Esophagus muscularis mucosa (tissue), 4 donors: ENCODE measurements at regions not wholly inside any gene's neighbourhood (a gene's known extent, or its start where the extent isn't known, plus 50 kb on each side); places are given as distances from the start of the nearest gene placed in this dataset.

ENCODE experiments used
- DNase-seq: peaks from one replicate; pipeline ENCODE4 v3.0.0-alpha.2; 2017; ENCODE audit errors: extremely low spot score
- H3K27ac ChIP-seq, 4 donors: fragments of 200-600 bp; sonication (generic); replicated peaks in 1 of 4; 1 replicate in 3 of 4; 2 replicates in 1 of 4; pipeline ENCODE4 v1.5.1; 2016 to 2019; ENCODE audit warnings: mild to moderate bottlenecking in 1 of 4
- H3K27me3 ChIP-seq, 4 donors: fragments of 200-600 bp; sonication (generic); one replicate each; pipeline versions ENCODE4 v1.5.1 to v1.6.0; 2016 to 2019
- H3K36me3 ChIP-seq, 4 donors: fragments of 200-600 bp; sonication (generic); one replicate each; pipeline ENCODE4 v1.5.1; 2016 to 2019
- H3K4me1 ChIP-seq, 4 donors: fragments of 200-600 bp; sonication (generic); one replicate each; pipeline ENCODE4 v1.5.1; 2016 to 2019
- H3K4me3 ChIP-seq, 4 donors: fragments of 200-600 bp; sonication (generic); 1 replicate in 2 of 4; 2 replicates in 2 of 4; pipeline ENCODE4 v1.5.1; 2016 to 2019; ENCODE audit warnings: mild to moderate bottlenecking in 4 of 4, moderate library complexity in 1 of 4
- H3K9me3 ChIP-seq, 4 donors: fragments of 200-600 bp; sonication (generic); 1 replicate in 3 of 4; 2 replicates in 1 of 4; pipeline ENCODE4 v1.5.1; 2016 to 2019
- CTCF ChIP-seq, 3 experiments: fragments of 200-600 bp in 2 of 3; fragments of 450-650 bp in 1 of 3; sonication (generic) in 2 of 3; IDR thresholded peaks; one replicate each; pipeline ENCODE4 v1.5.1; 2017 to 2019; ENCODE audit warnings: antibody characterized with exemption in 3 of 3, mild to moderate bottlenecking in 2 of 3, moderate library complexity in 1 of 3
- EP300 ChIP-seq: sonication (generic); formaldehyde crosslinking; IDR thresholded peaks from one replicate; pipeline ENCODE4 v1.6.1; 2017; ENCODE audit warnings: antibody characterized with exemption
- POLR2A ChIP-seq: fragments of 450-650 bp; IDR thresholded peaks from one replicate; pipeline ENCODE4 v1.6.1; 2017; ENCODE audit warnings: antibody characterized with exemption, moderate library complexity, mild to moderate bottlenecking, low read depth
- POLR2AphosphoS5 ChIP-seq, 2 donors: sonication (generic); formaldehyde crosslinking; IDR thresholded peaks; one replicate each; pipeline ENCODE4 v1.6.1; 2017; ENCODE audit warnings: antibody characterized with exemption in 2 of 2
- WGBS: methylation state at CpG from one replicate; pipeline ENCODE4 v1.1.5; 2018; 5-methylcytosine and 5-hydroxymethylcytosine counted together
- intact Hi-C: fragments of 100-400 bp; cut with DNase I; formaldehyde crosslinking; loops from one replicate; pipeline ENCODE4 v1.15.1; 2023

GRCh38 chrX:115368876-115369275 is 79.4 kb downstream of the LUZP4 start:
- Histone ChIP-seq H3K27me3 (no peaks in the 10 kb centered on the region), H3K9me3 (no peaks in the 10 kb centered on the region), H3K4me1 (peaks cover 0 to 45% (median 27%) of the 10 kb centered on the region in 4 donors), H3K4me3 (no peak overlapping the region), H3K36me3 (no peaks in the 10 kb centered on the region), H3K27ac (no peak overlapping the region)
- no peak for TF ChIP-seq EP300
- no peak for TF ChIP-seq POLR2AphosphoS5 (IDR thresholded peaks at IDR 0.05)
- no peak for TF ChIP-seq CTCF (IDR thresholded peaks at IDR 0.05)
- TF ChIP-seq POLR2A, result no peak
- no peak for DNase-seq
- intact Hi-C loops, result no loop called here
- WGBS, result 53% methylated on average over 2 of the region's 2 CpGs

- Histone ChIP-seq H3K9me3 (no peaks in the 10 kb centered on the region), H3K4me1 (peaks cover 0 to 35% (median 17%) of the 10 kb centered on the region in 4 donors), H3K27ac (peak overlapping the region; percentile 25 to 65 (median 50)), H3K4me3 (no peak overlapping the region), H3K27me3 (no peaks in the 10 kb centered on the region), H3K36me3 (no peaks in the 10 kb centered on the region)
- TF ChIP-seq POLR2A, result no peak
- TF ChIP-seq POLR2AphosphoS5 (IDR thresholded peaks at IDR 0.05), result peak; percentile 47 to 62
- 40% methylated on average over 4 of the region's 4 CpGs for WGBS
- intact Hi-C loops, result no loop called here
- no peak for DNase-seq
Measured at GRCh38 chrX:115372152-115372551, 82.6 kb downstream of the LUZP4 start.

- H3K36me3 ChIP-seq, result no peaks in the 10 kb centered on the region
- no peaks in the 10 kb centered on the region for H3K27me3 ChIP-seq
- no peak for TF ChIP-seq POLR2A
- H3K4me1 ChIP-seq, result peaks cover 0 to 23% (median 15%) of the 10 kb centered on the region in 4 donors
- WGBS, result 82% methylated on average over 5 of the region's 5 CpGs
- no peak overlapping the region for H3K4me3 ChIP-seq
- no peak overlapping the region for H3K27ac ChIP-seq
- no peak for DNase-seq
- intact Hi-C loops, result no loop called here
- H3K9me3 ChIP-seq, result no peaks in the 10 kb centered on the region
Measured at GRCh38 chrX:115373308-115373707, 83.8 kb downstream of the LUZP4 start.

- no peaks in the 10 kb centered on the region for H3K9me3 ChIP-seq
- H3K27me3 ChIP-seq, result no peaks in the 10 kb centered on the region
- TF ChIP-seq CTCF (IDR thresholded peaks at IDR 0.05) (no peak), EP300 (no peak), POLR2A (no peak), POLR2AphosphoS5 (IDR thresholded peaks at IDR 0.05) (no peak)
- H3K36me3 ChIP-seq, result no peaks in the 10 kb centered on the region
- H3K4me1 ChIP-seq, result no peaks in the 10 kb centered on the region
- no peak overlapping the region for H3K4me3 ChIP-seq
- DNase-seq, result no peak
- intact Hi-C loops, result no loop called here
- 29% methylated on average over 1 of the region's 1 CpG for WGBS
- no peak overlapping the region for H3K27ac ChIP-seq
Measured at GRCh38 chrX:115378471-115378870, 89.0 kb downstream of the LUZP4 start.

DNA sequence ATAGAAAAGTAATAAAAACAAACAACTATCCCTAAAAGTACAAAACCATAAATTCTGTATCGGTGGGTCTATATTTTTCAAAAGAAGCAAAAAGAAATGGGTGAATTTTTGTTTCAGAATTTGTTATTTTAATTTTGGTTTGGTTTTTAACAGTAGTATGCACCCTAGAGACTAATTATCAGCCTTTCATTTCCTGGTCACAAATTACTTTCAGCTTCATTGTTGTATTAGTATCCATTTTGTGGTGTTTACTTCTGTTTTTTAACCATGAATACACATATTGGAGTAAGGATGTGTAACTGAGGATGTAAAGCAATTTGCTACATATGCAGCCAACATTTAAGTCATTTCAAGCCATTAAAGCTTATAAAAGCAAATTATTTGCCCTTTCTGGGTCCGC is 97.8 kb downstream of the LUZP4 start:
- no peaks in the 10 kb centered on the region for H3K27me3 ChIP-seq
- no peak overlapping the region for H3K27ac ChIP-seq
- intact Hi-C loops, result no loop called here
- no peak for TF ChIP-seq EP300
- TF ChIP-seq POLR2AphosphoS5 (IDR thresholded peaks at IDR 0.05), result no peak
- no peak for TF ChIP-seq POLR2A
- TF ChIP-seq CTCF (IDR thresholded peaks at IDR 0.05), result no peak
- H3K4me1 ChIP-seq, result no peaks in the 10 kb centered on the region
- no peak for DNase-seq
- H3K9me3 ChIP-seq, result no peaks in the 10 kb centered on the region
- H3K4me3 ChIP-seq, result no peak overlapping the region
- 81% methylated on average over 2 of the region's 2 CpGs for WGBS
- H3K36me3 ChIP-seq, result no peaks in the 10 kb centered on the region

- Histone ChIP-seq H3K36me3 (no peaks in the 10 kb centered on the region), H3K4me1 (no peaks in the 10 kb centered on the region), H3K9me3 (no peaks in the 10 kb centered on the region), H3K4me3 (no peak overlapping the region), H3K27ac (no peak overlapping the region), H3K27me3 (no peaks in the 10 kb centered on the region)
- TF ChIP-seq CTCF (IDR thresholded peaks at IDR 0.05) (no peak), EP300 (no peak), POLR2A (no peak), POLR2AphosphoS5 (IDR thresholded peaks at IDR 0.05) (no peak)
- WGBS, result 83% methylated on average over 4 of the region's 4 CpGs
- intact Hi-C loops, result no loop called here
- DNase-seq, result no peak
Measured at GRCh38 chrX:115388879-115389278, 99.4 kb downstream of the LUZP4 start.
